Neural cell (in vitro differentiated cells): ENCODE measurements at regions not wholly inside any gene's neighbourhood (a gene's known extent, or its start where the extent isn't known, plus 50 kb on each side); places are given as distances from the start of the nearest gene placed in this dataset.

Experiments
- H2AFZ ChIP-seq: fragments of 200-600, 300-800 bp; sonication (generic), shearing (Covaris generic); 2 replicates; pipeline ENCODE4 v1.6.0; 2014; ENCODE audit warnings: low read depth, mild to moderate bottlenecking, antibody characterized with exemption, low read length, moderate library complexity
- H3F3A ChIP-seq: fragments of 200-600 bp; shearing (Covaris generic); 2 replicates; pipeline ENCODE4 v1.6.1; 2016; ENCODE audit warnings: mild to moderate bottlenecking, moderate library complexity, mixed read lengths, antibody characterized with exemption, low read length; ENCODE audit not compliant: insufficient read depth, poor library complexity, severe bottlenecking
- H3K27ac ChIP-seq: fragments of 200-600, 300-800 bp; sonication (generic), shearing (Covaris generic); 2 replicates; pipeline ENCODE4 v1.5.1; 2014; ENCODE audit warnings: mild to moderate bottlenecking, low read length, moderate library complexity
- H3K27me3 ChIP-seq: fragments of 300-800, 200-600 bp; sonication (generic), shearing (Covaris generic); 2 replicates; pipeline ENCODE4 v1.6.0; 2014; ENCODE audit warnings: mild to moderate bottlenecking, low read depth, low read length, moderate library complexity; ENCODE audit not compliant: insufficient read depth
- H3K36me3 ChIP-seq: fragments of 300-800, 200-600 bp; sonication (generic), shearing (Covaris generic); 2 replicates; pipeline ENCODE4 v1.5.1; 2014; ENCODE audit warnings: mild to moderate bottlenecking, antibody characterized with exemption, low read length, moderate library complexity; ENCODE audit not compliant: insufficient read depth
- H3K4me2 ChIP-seq: fragments of 300-800, 200-600 bp; sonication (generic), shearing (Covaris generic); 2 replicates; pipeline ENCODE4 v1.6.0; 2014; ENCODE audit warnings: mild to moderate bottlenecking, low read length
- H3K4me3 ChIP-seq: fragments of 300-800, 200-600 bp; sonication (generic), shearing (Covaris generic); 2 replicates; pipeline ENCODE4 v1.5.1; 2014; ENCODE audit warnings: mild to moderate bottlenecking, low read length, moderate library complexity
- H3K79me2 ChIP-seq: fragments of 200-600 bp; shearing (Covaris generic); replicated peaks from 2 replicates; pipeline ENCODE4 v1.6.0; 2014; ENCODE audit warnings: mild to moderate bottlenecking, low read length, moderate library complexity; ENCODE audit not compliant: insufficient read depth
- H3K9ac ChIP-seq: fragments of 300-800, 200-600 bp; sonication (generic), shearing (Covaris generic); 2 replicates; pipeline ENCODE4 v1.6.1; 2016; ENCODE audit warnings: mild to moderate bottlenecking, low read length, mixed read lengths
- H3K9me2 ChIP-seq: fragments of 200-600 bp; shearing (Covaris generic); 2 replicates; pipeline ENCODE4 v1.6.1; 2016; ENCODE audit warnings: mild to moderate bottlenecking, low read length, mixed read lengths; ENCODE audit not compliant: insufficient read depth
- H3K9me3 ChIP-seq: fragments of 200-600, 300-800 bp; sonication (generic), shearing (Covaris generic); 2 replicates; pipeline ENCODE4 v1.6.1; 2016; ENCODE audit warnings: mild to moderate bottlenecking, mixed run types, low read length, moderate library complexity, mixed read lengths
- H4K20me1 ChIP-seq: fragments of 200-600 bp; shearing (Covaris generic); 2 replicates; pipeline ENCODE4 v1.6.1; 2016; ENCODE audit warnings: mild to moderate bottlenecking, mixed run types; ENCODE audit not compliant: insufficient read depth
- EP300 ChIP-seq: fragments of 450-650 bp; conservative IDR thresholded peaks from 2 replicates; pipeline ENCODE4 v1.6.1; 2014; ENCODE audit warnings: antibody characterized with exemption, mild to moderate bottlenecking, moderate library complexity; ENCODE audit not compliant: poor library complexity, severe bottlenecking
- EZH2 ChIP-seq: fragments of 200-600, 300-800 bp; shearing (Covaris generic), sonication (generic); IDR thresholded peaks from 2 replicates; pipeline ENCODE4 v1.6.1; 2014; ENCODE audit warnings: antibody characterized with exemption, low read length, borderline replicate concordance, mild to moderate bottlenecking; ENCODE audit not compliant: insufficient read depth, poor library complexity, severe bottlenecking
- MXI1 ChIP-seq: fragments of 450-650 bp; conservative IDR thresholded peaks from 2 replicates; pipeline ENCODE4 v1.6.1; 2014; ENCODE audit warnings: antibody characterized with exemption, mild to moderate bottlenecking; ENCODE audit not compliant: poor library complexity, severe bottlenecking
- POLR2AphosphoS5 ChIP-seq: IDR thresholded peaks from 2 replicates; pipeline ENCODE4 v1.6.1; 2012
- RAD21 ChIP-seq: fragments of 450-650 bp; conservative IDR thresholded peaks from 2 replicates; pipeline ENCODE4 v1.6.1; 2014; ENCODE audit warnings: antibody characterized with exemption, mild to moderate bottlenecking, moderate library complexity
- SMC3 ChIP-seq: fragments of 450-650 bp; conservative IDR thresholded peaks from 2 replicates; pipeline ENCODE4 v1.6.1; 2014; ENCODE audit warnings: antibody characterized with exemption, mild to moderate bottlenecking, moderate library complexity; ENCODE audit not compliant: poor library complexity
- TAF1 ChIP-seq: IDR thresholded peaks from 2 replicates; pipeline ENCODE4 v1.6.1; 2012; ENCODE audit warnings: low read depth
- TF ChIP-seq, protein P1 (sequence below): fragments of 450-650 bp; IDR thresholded peaks from 2 replicates; pipeline ENCODE4 v1.5.1; 2014; ENCODE audit warnings: antibody characterized with exemption, mild to moderate bottlenecking, moderate library complexity; ENCODE audit not compliant: poor library complexity, severe bottlenecking
- TF ChIP-seq, protein P2 (sequence below): IDR thresholded peaks from 2 replicates; pipeline ENCODE4 v1.6.1; 2012; ENCODE audit warnings: borderline replicate concordance

DNA sequence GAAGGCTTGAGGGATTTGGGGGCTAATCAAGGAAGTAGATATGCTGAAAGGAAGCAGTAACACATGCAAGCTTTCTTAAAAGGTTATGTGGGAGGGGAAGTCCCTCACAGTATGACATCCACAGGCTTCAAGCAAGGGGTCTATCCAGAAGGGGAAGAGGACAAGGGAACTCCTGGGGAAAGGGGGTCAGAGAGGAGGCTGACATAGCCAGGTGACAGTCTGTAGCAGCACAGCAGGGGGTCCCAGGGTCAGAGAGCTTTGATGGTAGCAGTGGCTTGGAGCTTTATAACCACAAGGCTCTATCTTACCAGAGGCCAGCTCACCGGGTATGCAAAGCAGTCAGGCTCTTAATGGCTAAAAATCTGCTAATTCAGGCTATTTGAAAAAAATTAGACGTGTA, 150.6 kb upstream of the NSMCE3 start:
- TF ChIP-seq, protein P1, sequence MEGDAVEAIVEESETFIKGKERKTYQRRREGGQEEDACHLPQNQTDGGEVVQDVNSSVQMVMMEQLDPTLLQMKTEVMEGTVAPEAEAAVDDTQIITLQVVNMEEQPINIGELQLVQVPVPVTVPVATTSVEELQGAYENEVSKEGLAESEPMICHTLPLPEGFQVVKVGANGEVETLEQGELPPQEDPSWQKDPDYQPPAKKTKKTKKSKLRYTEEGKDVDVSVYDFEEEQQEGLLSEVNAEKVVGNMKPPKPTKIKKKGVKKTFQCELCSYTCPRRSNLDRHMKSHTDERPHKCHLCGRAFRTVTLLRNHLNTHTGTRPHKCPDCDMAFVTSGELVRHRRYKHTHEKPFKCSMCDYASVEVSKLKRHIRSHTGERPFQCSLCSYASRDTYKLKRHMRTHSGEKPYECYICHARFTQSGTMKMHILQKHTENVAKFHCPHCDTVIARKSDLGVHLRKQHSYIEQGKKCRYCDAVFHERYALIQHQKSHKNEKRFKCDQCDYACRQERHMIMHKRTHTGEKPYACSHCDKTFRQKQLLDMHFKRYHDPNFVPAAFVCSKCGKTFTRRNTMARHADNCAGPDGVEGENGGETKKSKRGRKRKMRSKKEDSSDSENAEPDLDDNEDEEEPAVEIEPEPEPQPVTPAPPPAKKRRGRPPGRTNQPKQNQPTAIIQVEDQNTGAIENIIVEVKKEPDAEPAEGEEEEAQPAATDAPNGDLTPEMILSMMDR = no peak
- no peak for TF ChIP-seq EP300
- no peak for TF ChIP-seq MXI1
- no peak for TF ChIP-seq POLR2AphosphoS5
- TF ChIP-seq RAD21 = no peak
- TF ChIP-seq, protein P2, sequence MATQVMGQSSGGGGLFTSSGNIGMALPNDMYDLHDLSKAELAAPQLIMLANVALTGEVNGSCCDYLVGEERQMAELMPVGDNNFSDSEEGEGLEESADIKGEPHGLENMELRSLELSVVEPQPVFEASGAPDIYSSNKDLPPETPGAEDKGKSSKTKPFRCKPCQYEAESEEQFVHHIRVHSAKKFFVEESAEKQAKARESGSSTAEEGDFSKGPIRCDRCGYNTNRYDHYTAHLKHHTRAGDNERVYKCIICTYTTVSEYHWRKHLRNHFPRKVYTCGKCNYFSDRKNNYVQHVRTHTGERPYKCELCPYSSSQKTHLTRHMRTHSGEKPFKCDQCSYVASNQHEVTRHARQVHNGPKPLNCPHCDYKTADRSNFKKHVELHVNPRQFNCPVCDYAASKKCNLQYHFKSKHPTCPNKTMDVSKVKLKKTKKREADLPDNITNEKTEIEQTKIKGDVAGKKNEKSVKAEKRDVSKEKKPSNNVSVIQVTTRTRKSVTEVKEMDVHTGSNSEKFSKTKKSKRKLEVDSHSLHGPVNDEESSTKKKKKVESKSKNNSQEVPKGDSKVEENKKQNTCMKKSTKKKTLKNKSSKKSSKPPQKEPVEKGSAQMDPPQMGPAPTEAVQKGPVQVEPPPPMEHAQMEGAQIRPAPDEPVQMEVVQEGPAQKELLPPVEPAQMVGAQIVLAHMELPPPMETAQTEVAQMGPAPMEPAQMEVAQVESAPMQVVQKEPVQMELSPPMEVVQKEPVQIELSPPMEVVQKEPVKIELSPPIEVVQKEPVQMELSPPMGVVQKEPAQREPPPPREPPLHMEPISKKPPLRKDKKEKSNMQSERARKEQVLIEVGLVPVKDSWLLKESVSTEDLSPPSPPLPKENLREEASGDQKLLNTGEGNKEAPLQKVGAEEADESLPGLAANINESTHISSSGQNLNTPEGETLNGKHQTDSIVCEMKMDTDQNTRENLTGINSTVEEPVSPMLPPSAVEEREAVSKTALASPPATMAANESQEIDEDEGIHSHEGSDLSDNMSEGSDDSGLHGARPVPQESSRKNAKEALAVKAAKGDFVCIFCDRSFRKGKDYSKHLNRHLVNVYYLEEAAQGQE = no peak
- no peak for TF ChIP-seq EZH2
- no peak for TF ChIP-seq SMC3
- TF ChIP-seq TAF1 = no peak
- no peaks in the 10 kb centered on the region for H3K27me3 ChIP-seq
- no peak overlapping the region for H3K27ac ChIP-seq
- H4K20me1 ChIP-seq = no peaks in the 10 kb centered on the region
- H3F3A ChIP-seq = no peaks in the 10 kb centered on the region
- no peak overlapping the region for H2AFZ ChIP-seq
- no peak overlapping the region for H3K9ac ChIP-seq
- H3K79me2 ChIP-seq = no peaks in the 10 kb centered on the region
- H3K4me3 ChIP-seq = no peak overlapping the region
- no peaks in the 10 kb centered on the region for H3K9me2 ChIP-seq
- H3K9me3 ChIP-seq = no peaks in the 10 kb centered on the region
- no peak overlapping the region for H3K4me2 ChIP-seq
- no peaks in the 10 kb centered on the region for H3K36me3 ChIP-seq

DNA sequence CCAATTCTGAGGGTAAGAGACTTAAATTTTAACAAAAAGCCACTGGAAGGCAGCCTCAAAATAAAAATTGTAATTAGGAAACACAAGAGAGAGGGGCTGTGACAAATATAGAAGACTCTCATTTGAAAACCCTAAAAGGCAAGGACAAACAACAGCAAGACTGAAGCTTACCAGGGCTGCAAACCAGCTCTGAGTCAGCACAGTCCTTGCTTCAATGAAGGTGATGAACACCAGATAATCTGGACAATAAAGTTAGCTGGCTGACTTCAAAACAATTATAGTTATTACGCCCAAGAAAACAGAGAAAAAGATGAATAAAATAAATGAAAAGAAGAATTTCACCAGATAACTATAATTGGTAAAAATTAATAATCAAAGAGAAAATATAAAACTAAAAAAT, 149.3 kb upstream of the NSMCE3 start:
- no peaks in the 10 kb centered on the region for H3K9me3 ChIP-seq
- H3K79me2 ChIP-seq = no peaks in the 10 kb centered on the region
- TF ChIP-seq, protein P1 = no peak
- TF ChIP-seq RAD21 = no peak
- no peak for TF ChIP-seq EP300
- H3F3A ChIP-seq = no peaks in the 10 kb centered on the region
- no peak overlapping the region for H3K9ac ChIP-seq
- no peaks in the 10 kb centered on the region for H3K27me3 ChIP-seq
- no peaks in the 10 kb centered on the region for H3K36me3 ChIP-seq
- no peaks in the 10 kb centered on the region for H4K20me1 ChIP-seq
- no peak overlapping the region for H3K4me2 ChIP-seq
- H3K9me2 ChIP-seq = no peaks in the 10 kb centered on the region
- no peak overlapping the region for H3K4me3 ChIP-seq
- no peak overlapping the region for H3K27ac ChIP-seq
- no peak overlapping the region for H2AFZ ChIP-seq
